HG03196 (cell line): ENCODE measurements at regions not wholly inside any gene's neighbourhood (a gene's known extent, or its start where the extent isn't known, plus 50 kb on each side); places are given as distances from the start of the nearest gene placed in this dataset.
A peak's percentile ranks its signal among the peaks of the same experiment; 100 is the strongest.

ENCODE experiments used
- ATAC-seq: cut with Tn5 transposase; IDR thresholded peaks from one replicate; pipeline ENCODE4 v1.9.1; 2021; ENCODE audit not compliant: unreplicated experiment

GRCh38 chr4:26067035-26067434, 153.0 kb downstream of the SMIM20 start:
- ATAC-seq = no peak

- no peak for ATAC-seq
Measured at GRCh38 chr4:26069218-26069617, 155.2 kb downstream of the SMIM20 start.

GRCh38 chr4:26071688-26072087, 157.7 kb downstream of the SMIM20 start:
- no peak for ATAC-seq

- no peak for ATAC-seq
Measured at GRCh38 chr4:26073886-26074560, 160.0 kb downstream of the SMIM20 start.

DNA sequence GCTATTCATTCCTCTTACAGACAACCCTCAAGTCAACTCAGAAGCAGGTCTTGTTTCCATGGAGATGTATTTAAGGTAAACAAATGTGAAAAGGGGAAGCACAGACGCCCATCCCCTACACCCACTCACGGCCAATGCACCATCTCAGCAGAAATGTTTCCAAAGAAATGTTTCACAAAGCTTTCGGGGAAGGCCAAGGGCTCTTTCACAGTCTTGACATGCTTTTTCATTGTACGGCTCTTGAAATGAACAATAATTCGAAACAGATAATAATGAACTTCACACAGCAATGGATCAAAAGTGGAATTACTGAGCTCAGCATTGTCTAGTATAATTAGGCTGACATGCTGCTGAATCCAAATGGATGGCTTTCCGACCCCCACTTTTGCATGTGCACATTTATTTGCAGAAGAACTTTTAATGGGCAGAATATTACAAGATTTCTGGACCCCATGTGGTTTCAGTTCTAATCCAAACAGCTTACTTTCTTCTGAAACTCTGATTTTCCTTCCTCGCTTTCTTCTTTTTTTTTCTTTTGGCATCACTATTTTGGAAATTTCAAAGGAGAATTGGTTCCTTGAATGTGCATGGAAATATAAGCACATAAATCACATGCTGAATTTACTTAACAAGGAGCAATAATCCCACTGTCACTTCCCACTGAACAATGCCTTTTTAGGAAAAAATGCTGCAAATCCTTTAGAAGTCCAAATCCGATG, 160.9 kb downstream of the SMIM20 start:
- peak; percentile 66 for ATAC-seq

- ATAC-seq = peak; percentile 17
Measured at GRCh38 chr4:26075583-26075982, 161.6 kb downstream of the SMIM20 start.

DNA sequence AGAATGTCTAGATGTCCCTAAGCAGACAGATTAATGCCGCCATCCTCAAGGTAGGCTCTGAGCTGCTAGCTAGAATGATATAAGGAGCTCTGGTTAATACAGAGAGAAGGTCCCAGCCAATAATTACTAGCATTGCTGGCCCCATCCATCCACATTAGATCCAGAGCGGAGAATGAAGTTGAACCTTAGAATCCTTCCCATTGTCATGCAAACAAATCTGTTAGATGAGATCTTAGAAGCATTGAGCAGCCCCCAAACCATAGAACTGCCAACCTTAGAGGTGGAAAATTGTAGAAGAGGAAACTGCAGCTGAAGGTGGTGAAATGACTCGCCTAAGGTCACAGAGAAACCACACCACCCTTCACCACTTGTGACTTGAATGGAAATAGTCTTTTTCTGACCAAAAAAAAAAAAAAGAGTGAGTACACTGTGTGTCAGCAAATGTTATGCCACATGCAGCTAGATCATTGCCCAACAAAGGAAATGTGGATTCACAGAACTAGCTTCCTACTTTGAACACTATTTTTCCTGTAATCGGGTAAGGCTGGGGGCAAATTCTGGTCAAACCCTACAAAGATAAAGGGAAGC, 162.1 kb downstream of the SMIM20 start:
- ATAC-seq = peak; percentile 74

- ATAC-seq = no peak
Measured at GRCh38 chr4:26076896-26077295, 162.9 kb downstream of the SMIM20 start.

GRCh38 chr4:26077756-26078155, 163.7 kb downstream of the SMIM20 start:
- ATAC-seq = no peak

GRCh38 chr4:26080870-26081628, 167.0 kb downstream of the SMIM20 start:
- ATAC-seq = no peak

DNA sequence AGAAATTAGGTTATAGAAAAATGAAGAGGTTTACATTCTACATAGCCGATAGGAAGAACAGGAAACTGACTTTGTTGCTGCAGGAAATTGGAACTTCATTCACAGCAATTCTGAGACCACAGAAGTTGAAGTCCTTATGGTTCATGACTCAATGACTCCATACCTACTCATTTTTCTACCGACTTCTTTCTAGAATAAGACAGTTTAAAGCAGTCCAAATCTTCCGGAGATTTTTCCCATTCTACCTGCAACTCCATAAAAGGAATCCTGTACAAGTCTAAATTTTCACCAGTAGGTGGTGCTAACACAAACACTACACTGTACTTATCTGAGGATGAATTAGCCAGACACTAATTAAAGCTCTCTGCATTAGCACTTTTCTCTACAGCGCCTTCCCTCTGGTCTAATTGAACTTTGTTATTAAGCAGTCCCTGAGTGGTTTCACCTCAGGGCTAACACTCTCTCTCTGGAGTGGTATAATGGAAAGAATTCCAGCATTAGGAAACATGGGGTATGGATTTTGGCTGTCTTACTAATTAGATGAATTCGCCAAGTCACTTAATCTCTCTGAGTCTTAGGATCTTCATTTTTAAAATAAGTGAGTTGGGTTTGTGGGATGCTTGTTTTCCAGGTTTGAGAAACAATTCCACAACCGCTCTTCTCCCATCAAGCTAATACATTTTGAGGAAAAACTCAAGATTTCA, 167.9 kb downstream of the SMIM20 start:
- ATAC-seq = no peak

DNA sequence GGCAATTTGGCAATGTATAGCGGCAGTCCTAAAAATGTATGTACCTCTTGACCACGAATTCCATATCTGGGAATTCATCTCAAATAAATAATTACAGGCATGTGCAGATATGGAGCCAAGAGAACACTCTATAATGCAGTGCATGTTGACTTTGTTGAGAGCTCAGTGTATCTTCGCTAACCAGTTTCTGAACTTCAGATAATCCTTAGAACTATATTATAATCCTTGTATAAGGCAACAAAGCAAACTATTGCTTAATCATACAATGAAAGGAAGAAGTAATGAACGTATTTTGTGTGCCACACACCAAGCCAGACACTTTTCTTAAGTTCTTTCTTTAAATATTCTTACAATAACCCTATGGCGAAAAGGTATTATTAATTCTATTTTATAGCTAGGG, 168.5 kb downstream of the SMIM20 start:
- no peak for ATAC-seq

DNA sequence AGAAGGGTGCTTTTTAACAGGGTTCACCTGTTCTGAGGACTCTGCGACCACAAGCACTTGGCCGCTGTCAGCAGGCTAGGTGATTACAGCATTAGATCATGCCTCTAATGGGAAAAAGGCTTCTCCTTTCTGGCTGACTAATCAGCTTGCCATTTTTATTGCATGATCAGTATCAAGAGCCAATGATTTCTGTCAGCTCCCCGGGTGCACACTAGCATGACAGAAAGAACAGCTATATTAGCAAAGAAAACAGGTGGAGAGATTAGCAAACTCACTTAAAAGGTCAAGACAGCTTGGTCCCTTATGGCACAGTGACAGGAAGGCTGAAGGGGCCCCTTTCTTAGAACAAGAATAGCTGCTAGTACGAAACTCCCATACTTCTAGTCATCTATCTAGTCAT, 170.0 kb downstream of the SMIM20 start:
- peak; percentile 31 for ATAC-seq

GRCh38 chr4:26084414-26084813, 170.4 kb downstream of the SMIM20 start:
- ATAC-seq = no peak

DNA sequence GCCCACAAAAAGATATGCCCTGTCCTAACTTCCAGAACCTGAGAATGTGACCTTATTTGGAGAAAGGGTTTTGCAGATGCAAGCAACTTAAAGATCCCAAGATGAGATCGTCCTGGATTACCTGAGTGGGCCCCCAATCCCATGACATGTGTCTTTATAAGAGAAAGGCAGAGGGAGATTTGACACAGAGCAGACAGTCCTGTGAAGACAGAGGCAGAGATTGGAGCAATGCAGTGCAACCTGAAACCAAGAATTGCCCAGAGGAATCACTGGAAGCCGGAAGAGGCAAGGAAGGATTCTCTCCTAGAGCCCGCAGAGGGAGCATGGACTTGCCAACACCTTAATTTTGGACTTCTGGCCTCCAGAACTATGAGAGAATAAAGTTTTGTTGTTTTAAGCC, 171.5 kb downstream of the SMIM20 start:
- ATAC-seq = no peak

- no peak for ATAC-seq
Measured at GRCh38 chr4:26086621-26087441, 172.8 kb downstream of the SMIM20 start.

- peak; percentile 84 for ATAC-seq
Measured at GRCh38 chr4:26088433-26088928, 174.5 kb downstream of the SMIM20 start.

- ATAC-seq = no peak
Measured at GRCh38 chr4:26093551-26093950, 179.5 kb downstream of the SMIM20 start.

GRCh38 chr4:26094076-26094475, 180.1 kb downstream of the SMIM20 start:
- no peak for ATAC-seq

DNA sequence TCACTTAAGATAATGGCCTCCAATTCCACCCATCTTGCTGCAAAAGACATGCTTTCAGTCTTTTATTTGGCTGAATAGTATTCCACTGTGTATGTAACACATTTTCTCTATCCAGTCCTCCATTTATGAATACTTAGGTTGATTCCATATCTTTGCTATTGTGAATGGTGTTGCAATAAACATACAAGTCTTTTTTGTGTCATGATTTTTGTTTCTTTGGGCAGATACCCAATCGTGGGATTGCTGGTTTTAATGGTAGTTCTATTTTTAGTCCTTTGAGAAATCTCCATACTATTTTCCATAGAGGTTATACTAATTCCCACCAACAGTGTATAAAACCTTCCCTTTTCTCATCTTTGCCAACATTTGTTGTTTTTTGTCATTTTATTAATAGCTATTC, 180.9 kb downstream of the SMIM20 start:
- no peak for ATAC-seq
